ENCODE measurements at regions not wholly inside any gene's neighbourhood (a gene's known extent, or its start where the extent isn't known, plus 50 kb on each side); places are given as distances from the start of the nearest gene placed in this dataset.

- TF ChIP-seq CTCF (IDR thresholded peaks at IDR 0.05), result no peak
- no peak for TF ChIP-seq POLR2A (IDR thresholded peaks at IDR 0.05)
Observed at GRCh38 chr3:148262980-148263379, 434.7 kb upstream of the AGTR1 start.
